GM21825 (cell line): ENCODE measurements at regions not wholly inside any gene's neighbourhood (a gene's known extent, or its start where the extent isn't known, plus 50 kb on each side); places are given as distances from the start of the nearest gene placed in this dataset.
"Not testable (repeated sequence)": the region's sequence is repeated elsewhere in the genome, so short reads cannot be mapped to it uniquely, and the experiment has no call there.

Experiments used
- ATAC-seq: cut with Tn5 transposase; IDR thresholded peaks from one replicate; pipeline ENCODE4 v1.9.1; 2021; ENCODE audit warnings: mild to moderate bottlenecking, moderate library complexity; ENCODE audit not compliant: unreplicated experiment

GRCh38 chr14:51341338-51341737, 101.3 kb downstream of the TMX1 start:
- ATAC-seq, result no peak

- no peak for ATAC-seq
Observed at GRCh38 chr14:51342226-51342625, 102.2 kb downstream of the TMX1 start.

- ATAC-seq, result no peak
Observed at GRCh38 chr14:51351997-51352396, 112.0 kb downstream of the TMX1 start.

- ATAC-seq, result no peak
Observed at GRCh38 chr14:51353901-51354300, 113.9 kb downstream of the TMX1 start.

- no peak for ATAC-seq
Observed at GRCh38 chr14:51354846-51355245, 114.8 kb downstream of the TMX1 start.

- no peak for ATAC-seq
Observed at GRCh38 chr14:51356381-51356780, 116.3 kb downstream of the TMX1 start.

- ATAC-seq, result no peak
Observed at GRCh38 chr14:51357250-51357649, 117.2 kb downstream of the TMX1 start.

- ATAC-seq, result no peak
Observed at GRCh38 chr14:51360592-51360991, 120.5 kb downstream of the TMX1 start.

- no peak for ATAC-seq
Observed at GRCh38 chr14:51365241-51365965, 125.4 kb downstream of the TMX1 start.

GRCh38 chr14:51366460-51366859, 126.4 kb downstream of the TMX1 start:
- not testable (repeated sequence) for ATAC-seq

- not testable (repeated sequence) for ATAC-seq
Observed at GRCh38 chr14:51366866-51367599, 127.0 kb downstream of the TMX1 start.

GRCh38 chr14:51367600-51367931, 127.5 kb downstream of the TMX1 start:
- no peak for ATAC-seq

GRCh38 chr14:51368721-51369163, 128.7 kb downstream of the TMX1 start:
- no peak for ATAC-seq

- ATAC-seq, result no peak
Observed at GRCh38 chr14:51369814-51370213, 129.8 kb downstream of the TMX1 start.

GRCh38 chr14:51370758-51371386, 130.8 kb downstream of the TMX1 start:
- ATAC-seq, result no peak

- not testable (repeated sequence) for ATAC-seq
Observed at GRCh38 chr14:51377186-51377585, 137.1 kb downstream of the TMX1 start.

- ATAC-seq, result no peak
Observed at GRCh38 chr14:51382506-51382905, 142.5 kb downstream of the TMX1 start.

- no peak for ATAC-seq
Observed at GRCh38 chr14:51386411-51386810, 146.4 kb downstream of the TMX1 start.

GRCh38 chr14:51386983-51387735, 147.1 kb downstream of the TMX1 start:
- ATAC-seq, result no peak

GRCh38 chr14:51392416-51392815, 152.4 kb downstream of the TMX1 start:
- ATAC-seq, result no peak

- ATAC-seq, result no peak
Observed at GRCh38 chr14:51394384-51394783, 154.3 kb downstream of the TMX1 start.
